HG03175 (cell line): ENCODE measurements at regions not wholly inside any gene's neighbourhood (a gene's known extent, or its start where the extent isn't known, plus 50 kb on each side); places are given as distances from the start of the nearest gene placed in this dataset.
A peak's percentile ranks its signal among the peaks of the same experiment; 100 is the strongest.
"Not testable (repeated sequence)": the region's sequence is repeated elsewhere in the genome, so short reads cannot be mapped to it uniquely, and the experiment has no call there.

ENCODE experiments used
- ATAC-seq: cut with Tn5 transposase; IDR thresholded peaks from one replicate; pipeline ENCODE4 v1.9.1; 2021; ENCODE audit warnings: mild to moderate bottlenecking, moderate library complexity; ENCODE audit not compliant: unreplicated experiment

- not testable (repeated sequence) for ATAC-seq
Observed at GRCh38 chr15:30195355-30196008, 60.6 kb downstream of the GOLGA8T start.

GRCh38 chr15:30196009-30196375, 61.1 kb downstream of the GOLGA8T start:
- not testable (repeated sequence) for ATAC-seq

GRCh38 chr15:30196769-30197168, 61.9 kb downstream of the GOLGA8T start:
- ATAC-seq = not testable (repeated sequence)

GRCh38 chr15:30201517-30201916, 66.7 kb downstream of the GOLGA8T start:
- ATAC-seq = not testable (repeated sequence)

GRCh38 chr15:30213733-30214132, 78.9 kb downstream of the GOLGA8T start:
- ATAC-seq = not testable (repeated sequence)

GRCh38 chr15:30221803-30222202, 87.0 kb downstream of the GOLGA8T start:
- not testable (repeated sequence) for ATAC-seq

GRCh38 chr15:30222798-30223591, 88.1 kb downstream of the GOLGA8T start:
- ATAC-seq = not testable (repeated sequence)

- ATAC-seq = not testable (repeated sequence)
Observed at GRCh38 chr15:30225233-30225891, 90.5 kb downstream of the GOLGA8T start.

GRCh38 chr15:30261432-30262141, 126.7 kb downstream of the GOLGA8T start:
- ATAC-seq = peak; percentile 18

GRCh38 chr15:30262142-30262460, 127.2 kb downstream of the GOLGA8T start:
- peak; percentile 69 for ATAC-seq

- not testable (repeated sequence) for ATAC-seq
Observed at GRCh38 chr15:30264000-30264399, 129.1 kb downstream of the GOLGA8T start.

- ATAC-seq = not testable (repeated sequence)
Observed at GRCh38 chr15:30295150-30295844, 98.0 kb downstream of the CHRFAM7A start.

- ATAC-seq = not testable (repeated sequence)
Observed at GRCh38 chr15:30303968-30304367, 89.4 kb downstream of the CHRFAM7A start.
